Stomach (tissue), 4 donors: ENCODE measurements at regions not wholly inside any gene's neighbourhood (a gene's known extent, or its start where the extent isn't known, plus 50 kb on each side); places are given as distances from the start of the nearest gene placed in this dataset.

ENCODE experiments used
- CTCF ChIP-seq, 7 experiments: fragments of 450-650 bp in 4 of 7; fragments of 200-600 bp in 3 of 7; sonication (generic) in 3 of 7; IDR thresholded peaks; one replicate each; pipeline ENCODE4 v1.5.1; 2016 to 2019; ENCODE audit warnings: antibody characterized with exemption in 7 of 7, control low read depth in 2 of 7, mild to moderate bottlenecking in 1 of 7
- EP300 ChIP-seq: sonication (generic); formaldehyde crosslinking; IDR thresholded peaks from one replicate; pipeline ENCODE4 v1.6.1; 2017; ENCODE audit warnings: antibody characterized with exemption
- POLR2A ChIP-seq, 4 donors: fragments of 450-650 bp; IDR thresholded peaks; one replicate each; pipeline ENCODE4 v1.6.1; 2016; ENCODE audit warnings: antibody characterized with exemption in 4 of 4, control low read depth in 2 of 4, mild to moderate bottlenecking in 1 of 4, moderate library complexity in 1 of 4
- POLR2AphosphoS5 ChIP-seq, 3 donors: sonication (generic); formaldehyde crosslinking; IDR thresholded peaks; one replicate each; pipeline ENCODE4 v1.6.1; 2016; ENCODE audit warnings: antibody characterized with exemption in 3 of 3

GRCh38 chrX:139094671-139095592 lies 383.4 kb upstream of the FGF13 start:
- TF ChIP-seq POLR2AphosphoS5 (IDR thresholded peaks at IDR 0.05) (no peak), CTCF (IDR thresholded peaks at IDR 0.05) (no peak), EP300 (no peak), POLR2A (IDR thresholded peaks at IDR 0.05) (no peak)
